GM12878 (cell line): ENCODE measurements at regions not wholly inside any gene's neighbourhood (a gene's known extent, or its start where the extent isn't known, plus 50 kb on each side); places are given as distances from the start of the nearest gene placed in this dataset.

ENCODE experiments used
- ATAC-seq: fragments of 200-7000 bp; cut with Tn5 transposase; 3 replicates; pipeline ENCODE4 v1.9.1; 2020; ENCODE audit warnings: mild to moderate bottlenecking, moderate library complexity
- BruUV-seq: library from RNA; stranded (reverse); fragments of 400-500 nt; replicated peaks from 2 replicates; lab custom pipeline; 2021; lab: Mats Ljungman, UMichigan
- CTCF ChIA-PET: fragments of 300-600 bp; sonication (Branson Sonifier 250); formaldehyde crosslinking; extraction: SDS; loops from one replicate; lab custom pipeline; 2021; ENCODE audit warnings: inconsistent platforms; lab: Yijun Ruan, JAX
- POLR2A ChIA-PET: fragments of 350-600 bp; formaldehyde crosslinking; extraction: SDS; loops from one replicate; lab custom pipeline; 2021; ENCODE audit warnings: inconsistent platforms; lab: Charles Lee
- RAD21 ChIA-PET: fragments of 300-600 bp; sonication (Branson Sonifier 250); formaldehyde crosslinking; loops from one replicate; lab custom pipeline; 2023; ENCODE audit warnings: antibody characterized with exemption; ENCODE audit not compliant: unreplicated experiment; lab: Charles Lee
- SMC1A ChIA-PET: fragments of 300-600 bp; sonication (Branson Sonifier 250); formaldehyde crosslinking; loops from one replicate; lab custom pipeline; 2023; ENCODE audit not compliant: unreplicated experiment, uncharacterized antibody; lab: Charles Lee
- DNase-seq: peaks from one replicate; pipeline ENCODE4 v3.0.0-alpha.2; 2011; ENCODE audit warnings: low read depth, low spot score
- FAIRE-seq: peaks from 3 replicates; lab custom pipeline; 2011; peaks lifted over from hg19 to GRCh38; lab: Jason Lieb, UNC
- H2AFZ ChIP-seq: 2 replicates; pipeline ENCODE4 v1.6.0; 2011; ENCODE audit warnings: low read depth, low read length, control low read depth; ENCODE audit not compliant: control insufficient read depth
- H3K27ac ChIP-seq: 2 replicates; pipeline ENCODE4 v1.5.1; 2011; ENCODE audit warnings: control low read depth; ENCODE audit not compliant: control insufficient read depth, insufficient read depth
- H3K27me3 ChIP-seq, 2 experiments: replicated peaks in 1 of 2; 2 replicates each; pipeline versions ENCODE4 v1.6.0 to v1.6.1; 2011; ENCODE audit warnings: low read length in 1 of 2; ENCODE audit not compliant: control insufficient read depth in 2 of 2, insufficient read depth in 2 of 2
- H3K36me3 ChIP-seq, 2 experiments: 2 replicates each; pipeline ENCODE4 v1.5.1; 2011; ENCODE audit warnings: low read length in 1 of 2; ENCODE audit not compliant: control insufficient read depth in 2 of 2, insufficient read depth in 2 of 2
- H3K4me1 ChIP-seq: 2 replicates; pipeline ENCODE4 v1.6.1; 2011; ENCODE audit warnings: mild to moderate bottlenecking, low read length, moderate library complexity, mixed read lengths; ENCODE audit not compliant: control insufficient read depth, insufficient read depth
- H3K4me2 ChIP-seq: 2 replicates; pipeline ENCODE4 v1.6.0; 2011; ENCODE audit warnings: control low read depth; ENCODE audit not compliant: control insufficient read depth, insufficient read depth
- H3K4me3 ChIP-seq: fragments of 200-600 bp; sonication (generic); 2 replicates; pipeline ENCODE4 v1.5.1; 2016
- H3K79me2 ChIP-seq: 2 replicates; pipeline ENCODE4 v1.6.0; 2011; ENCODE audit warnings: low read length; ENCODE audit not compliant: control insufficient read depth, insufficient read depth
- H3K9ac ChIP-seq: 2 replicates; pipeline ENCODE4 v1.8.0; 2011; ENCODE audit warnings: low read length, control low read depth, mixed read lengths; ENCODE audit not compliant: control insufficient read depth, insufficient read depth
- H3K9me3 ChIP-seq: replicated peaks from 3 replicates; pipeline ENCODE4 v1.5.1; 2011; ENCODE audit warnings: mild to moderate bottlenecking, low read length; ENCODE audit not compliant: control insufficient read depth, insufficient read depth
- H4K20me1 ChIP-seq: 2 replicates; pipeline ENCODE4 v1.6.0; 2011; ENCODE audit not compliant: control insufficient read depth, insufficient read depth
- ATF3 ChIP-seq: IDR thresholded peaks from 2 replicates; pipeline ENCODE4 v1.6.1; 2011; ENCODE audit warnings: low read depth, mild to moderate bottlenecking, low read length, moderate library complexity, borderline replicate concordance; ENCODE audit errors: extremely low read depth
- MXI1 ChIP-seq: fragments of 150-350 bp; IDR thresholded peaks from 2 replicates; pipeline ENCODE4 v1.6.1; 2011; ENCODE audit warnings: low read depth, mild to moderate bottlenecking, inconsistent platforms, low read length, improper control_type of control experiment
- NFYB ChIP-seq: IDR thresholded peaks from 2 replicates; pipeline ENCODE4 v1.6.1; 2011; ENCODE audit warnings: low read depth, mild to moderate bottlenecking, low read length, improper control_type of control experiment, moderate library complexity; ENCODE audit not compliant: insufficient read depth
- RAD21 ChIP-seq: IDR thresholded peaks from 2 replicates; pipeline ENCODE4 v1.6.1; 2011; ENCODE audit warnings: mild to moderate bottlenecking, low read depth, low read length, moderate library complexity; ENCODE audit not compliant: insufficient read depth
- RAD51 ChIP-seq: fragments of 450-650 bp; IDR thresholded peaks from 2 replicates; pipeline ENCODE4 v1.6.1; 2016; ENCODE audit warnings: moderate library complexity, mild to moderate bottlenecking, inconsistent platforms
- RELB ChIP-seq: fragments of 450-650 bp; IDR thresholded peaks from 2 replicates; pipeline ENCODE4 v1.6.1; 2017; ENCODE audit warnings: low read depth, mild to moderate bottlenecking, moderate library complexity
- SMARCA5 ChIP-seq: fragments of 450-650 bp; IDR thresholded peaks from 2 replicates; pipeline ENCODE4 v1.6.1; 2017; ENCODE audit warnings: mild to moderate bottlenecking
- TCF12 ChIP-seq: IDR thresholded peaks from 2 replicates; pipeline ENCODE4 v1.6.1; 2011; ENCODE audit warnings: low read depth, mild to moderate bottlenecking, low read length
- USF1 ChIP-seq: IDR thresholded peaks from 2 replicates; pipeline ENCODE4 v1.6.1; 2011; ENCODE audit warnings: borderline replicate concordance, low read depth, mild to moderate bottlenecking, moderate library complexity, mixed read lengths, low read length; ENCODE audit not compliant: insufficient read depth; ENCODE audit errors: extremely low read length
- USF2 ChIP-seq: IDR thresholded peaks from 2 replicates; pipeline ENCODE4 v1.6.1; 2011; ENCODE audit warnings: low read depth, low read length, improper control_type of control experiment, borderline replicate concordance
- WGBS: methylation state at CpG from one replicate; pipeline ENCODE4 v1.1.6; 2016; ENCODE audit warnings: low lambda C conversion rate; ENCODE audit not compliant: insufficient replicate concordance, insufficient coverage; ENCODE audit errors: missing lambda C conversion rate; 5-methylcytosine and 5-hydroxymethylcytosine counted together
- in situ Hi-C: fragments of 300-500 bp; cut with MboI; formaldehyde crosslinking; loops from 9 replicates; pipeline ENCODE4 v1.14.3; 2018; ENCODE audit warnings: mixed read lengths
- intact Hi-C: fragments of 100-400 bp; cut with micrococcal nuclease; formaldehyde crosslinking; loops from one replicate; pipeline ENCODE4 v1.14.2; 2022; ENCODE audit not compliant: unreplicated experiment

GRCh38 chr11:69234740-69235710 is 58.9 kb upstream of the MYEOV start:
- Histone ChIP-seq H3K27ac (no peak overlapping the region), H3K4me2 (no peak overlapping the region), H3K79me2 (no peaks in the 10 kb centered on the region), H4K20me1 (no peaks in the 10 kb centered on the region), H2AFZ (no peak overlapping the region), H3K9me3 (peaks cover 1% of the 10 kb centered on the region; the same call in 2 of the 3 replicates), H3K4me3 (no peak overlapping the region), H3K9ac (no peak overlapping the region), H3K27me3 (no peaks in the 10 kb centered on the region)
- ChIA-PET POLR2A (no interaction called here), CTCF (no interaction called here), RAD21 (no interaction called here)
- no peak for FAIRE-seq
- intact Hi-C loops: no loop called here
- ATAC-seq: peak; percentile 46
- WGBS: 58% methylated on average over 11 of the region's 11 CpGs
- DNase-seq: no peak
- TF ChIP-seq MXI1: no peak
- no peak for TF ChIP-seq TCF12
- TF ChIP-seq RAD21: no peak
- 0 out of 2 replicates have a peak, but pooled peaks have one; percentile 38 for TF ChIP-seq ATF3
- no peak for TF ChIP-seq RELB
- peak; percentile 79 for TF ChIP-seq USF1
- TF ChIP-seq SMARCA5: no peak
- TF ChIP-seq USF2: peak; percentile 16; the same call in 1 of the 2 replicates
- peak; percentile 80 for TF ChIP-seq NFYB
- TF ChIP-seq RAD51: peak; percentile 23; the same call in 1 of the 2 replicates
- TF ChIP-seq, all 136 proteins: peak for 5
- no peaks in the 10 kb centered on the region; the same call in 1 of the 2 replicates for H3K4me1 ChIP-seq
- no peaks in the 10 kb centered on the region for H3K36me3 ChIP-seq
- in situ Hi-C loops: no loop called here
- BruUV-seq: no TSS peak
- SMC1A ChIA-PET: no interaction called here
